Progenitor cell of endocrine pancreas (in vitro differentiated cells): ENCODE measurements at regions not wholly inside any gene's neighbourhood (a gene's known extent, or its start where the extent isn't known, plus 50 kb on each side); places are given as distances from the start of the nearest gene placed in this dataset.

Experiments used
- DNase-seq: peaks from one replicate; pipeline ENCODE4 v3.0.0; 2021; ENCODE audit warnings: low spot score; ENCODE audit not compliant: unreplicated experiment
- H3K27ac Mint-ChIP-seq: 2 replicates; pipeline ENCODE4 v1.8.0; 2021; ENCODE audit warnings: mild to moderate bottlenecking, moderate library complexity, mixed read lengths
- H3K27me3 Mint-ChIP-seq: 2 replicates; pipeline ENCODE4 v1.8.0; 2021; ENCODE audit warnings: mixed read lengths
- H3K36me3 Mint-ChIP-seq: 2 replicates; pipeline ENCODE4 v1.8.0; 2022; ENCODE audit warnings: mixed read lengths; ENCODE audit not compliant: insufficient read depth
- H3K4me1 Mint-ChIP-seq: 2 replicates; pipeline ENCODE4 v1.8.0; 2021; ENCODE audit warnings: low read depth, mixed read lengths
- H3K4me3 Mint-ChIP-seq: 2 replicates; pipeline ENCODE4 v1.8.0; 2021; ENCODE audit warnings: low read depth, mild to moderate bottlenecking, moderate library complexity, mixed read lengths
- H3K9me3 Mint-ChIP-seq: 2 replicates; pipeline ENCODE4 v1.8.0; 2021; ENCODE audit warnings: low read depth, mixed read lengths
- TF ChIP-seq, protein P1 (sequence below): fragments of 200-600 bp; sonication (generic); IDR thresholded peaks from one replicate; pipeline ENCODE4 v1.5.0; 2021; ENCODE audit warnings: antibody characterized with exemption, mild to moderate bottlenecking; ENCODE audit not compliant: unreplicated experiment

DNA sequence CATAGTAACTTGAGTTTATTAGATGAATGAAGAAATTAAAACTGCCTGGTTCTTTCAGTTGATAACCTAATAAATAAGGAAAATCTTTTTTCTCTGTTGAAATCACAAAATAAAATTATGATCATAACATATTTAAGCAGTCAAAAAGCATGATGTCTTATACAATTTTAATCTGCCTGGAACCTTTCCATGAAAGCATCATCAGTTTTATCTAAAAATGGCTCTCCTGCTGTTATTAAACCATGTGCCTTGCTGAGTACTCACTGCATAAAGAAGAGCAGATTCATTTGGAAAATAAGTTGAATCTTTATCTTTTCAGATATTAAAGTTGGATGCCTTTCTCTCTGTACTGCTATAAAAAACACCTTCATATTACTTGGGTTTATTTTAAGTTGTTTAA is 148.8 kb downstream of the SLC24A2 start:
- TF ChIP-seq, protein P1, sequence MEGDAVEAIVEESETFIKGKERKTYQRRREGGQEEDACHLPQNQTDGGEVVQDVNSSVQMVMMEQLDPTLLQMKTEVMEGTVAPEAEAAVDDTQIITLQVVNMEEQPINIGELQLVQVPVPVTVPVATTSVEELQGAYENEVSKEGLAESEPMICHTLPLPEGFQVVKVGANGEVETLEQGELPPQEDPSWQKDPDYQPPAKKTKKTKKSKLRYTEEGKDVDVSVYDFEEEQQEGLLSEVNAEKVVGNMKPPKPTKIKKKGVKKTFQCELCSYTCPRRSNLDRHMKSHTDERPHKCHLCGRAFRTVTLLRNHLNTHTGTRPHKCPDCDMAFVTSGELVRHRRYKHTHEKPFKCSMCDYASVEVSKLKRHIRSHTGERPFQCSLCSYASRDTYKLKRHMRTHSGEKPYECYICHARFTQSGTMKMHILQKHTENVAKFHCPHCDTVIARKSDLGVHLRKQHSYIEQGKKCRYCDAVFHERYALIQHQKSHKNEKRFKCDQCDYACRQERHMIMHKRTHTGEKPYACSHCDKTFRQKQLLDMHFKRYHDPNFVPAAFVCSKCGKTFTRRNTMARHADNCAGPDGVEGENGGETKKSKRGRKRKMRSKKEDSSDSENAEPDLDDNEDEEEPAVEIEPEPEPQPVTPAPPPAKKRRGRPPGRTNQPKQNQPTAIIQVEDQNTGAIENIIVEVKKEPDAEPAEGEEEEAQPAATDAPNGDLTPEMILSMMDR = no peak
- Mint-ChIP-seq H3K27ac (no peak overlapping the region), H3K36me3 (no peaks in the 10 kb centered on the region), H3K9me3 (no peaks in the 10 kb centered on the region), H3K4me1 (no peaks in the 10 kb centered on the region), H3K27me3 (no peaks in the 10 kb centered on the region), H3K4me3 (no peak overlapping the region)
- no peak for DNase-seq

DNA sequence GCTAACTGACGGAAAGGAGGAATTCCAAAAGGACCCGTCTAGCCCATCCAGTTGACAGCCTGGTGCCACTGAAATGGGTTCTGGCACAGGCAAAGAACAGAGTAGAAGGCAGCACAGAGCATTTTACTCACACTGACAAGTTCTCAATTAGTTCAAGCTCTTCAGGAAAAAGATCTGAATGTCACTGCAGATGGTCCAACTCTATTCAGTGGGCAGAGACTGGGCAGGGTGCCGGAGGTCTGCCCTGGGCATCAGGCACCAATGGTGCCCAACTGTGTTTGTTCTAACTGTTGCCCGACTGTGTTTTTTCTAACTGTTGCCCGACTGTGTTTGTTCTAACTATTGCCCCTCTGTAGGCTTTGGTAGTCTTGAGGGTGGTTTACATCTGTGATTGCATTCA is 151.8 kb downstream of the SLC24A2 start:
- TF ChIP-seq, protein P1 = no peak
- Mint-ChIP-seq H3K27ac (no peak overlapping the region), H3K4me3 (no peak overlapping the region), H3K4me1 (no peaks in the 10 kb centered on the region), H3K9me3 (no peaks in the 10 kb centered on the region), H3K36me3 (no peaks in the 10 kb centered on the region), H3K27me3 (no peaks in the 10 kb centered on the region)
- DNase-seq = no peak

DNA sequence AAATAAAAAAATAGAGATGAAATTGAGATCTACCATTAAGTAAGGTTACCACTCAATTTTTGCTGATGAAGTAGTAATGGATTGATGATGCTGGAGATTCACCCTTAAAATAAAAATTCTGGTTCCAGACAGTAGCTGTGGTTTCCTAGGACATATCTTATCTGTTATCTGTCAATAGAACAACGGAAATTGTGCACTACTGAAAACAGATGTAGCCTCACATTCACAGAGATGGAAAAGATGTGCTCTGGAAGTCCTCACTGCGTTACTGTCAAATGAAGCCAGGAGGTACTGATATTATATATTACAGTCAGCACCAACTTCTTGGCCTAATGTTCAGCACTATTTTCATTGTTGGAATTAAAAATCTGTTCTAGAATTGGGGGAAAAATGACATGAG is 154.0 kb downstream of the SLC24A2 start:
- TF ChIP-seq, protein P1 = no peak
- H3K4me1 Mint-ChIP-seq = no peaks in the 10 kb centered on the region
- H3K9me3 Mint-ChIP-seq = no peaks in the 10 kb centered on the region
- no peak for DNase-seq
- no peak overlapping the region for H3K27ac Mint-ChIP-seq
- no peaks in the 10 kb centered on the region for H3K36me3 Mint-ChIP-seq
- no peaks in the 10 kb centered on the region for H3K27me3 Mint-ChIP-seq
- H3K4me3 Mint-ChIP-seq = no peak overlapping the region

DNA sequence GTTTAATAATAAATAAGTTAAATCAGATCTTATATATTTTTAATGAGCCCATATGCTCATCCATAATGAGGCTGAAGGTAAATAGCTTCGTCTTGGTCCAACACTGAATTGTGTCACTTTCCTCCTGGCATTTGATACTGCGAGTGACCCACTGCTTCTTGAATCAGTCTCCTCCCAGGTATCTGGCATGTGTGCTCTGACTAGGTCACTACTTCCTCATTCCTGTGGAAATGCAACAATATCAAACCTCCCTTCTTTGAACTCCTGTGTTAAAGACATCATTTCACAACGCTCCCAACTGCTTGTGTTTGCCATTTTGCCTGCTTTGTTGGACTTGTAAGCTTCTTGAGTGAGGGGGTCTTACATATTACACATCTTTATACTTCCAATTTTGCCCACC is 157.7 kb downstream of the SLC24A2 start:
- no peaks in the 10 kb centered on the region for H3K4me1 Mint-ChIP-seq
- TF ChIP-seq, protein P1 = no peak
- H3K9me3 Mint-ChIP-seq = no peaks in the 10 kb centered on the region
- DNase-seq = no peak
- H3K36me3 Mint-ChIP-seq = no peaks in the 10 kb centered on the region
- no peaks in the 10 kb centered on the region for H3K27me3 Mint-ChIP-seq
- H3K4me3 Mint-ChIP-seq = no peak overlapping the region
- no peak overlapping the region for H3K27ac Mint-ChIP-seq

DNA sequence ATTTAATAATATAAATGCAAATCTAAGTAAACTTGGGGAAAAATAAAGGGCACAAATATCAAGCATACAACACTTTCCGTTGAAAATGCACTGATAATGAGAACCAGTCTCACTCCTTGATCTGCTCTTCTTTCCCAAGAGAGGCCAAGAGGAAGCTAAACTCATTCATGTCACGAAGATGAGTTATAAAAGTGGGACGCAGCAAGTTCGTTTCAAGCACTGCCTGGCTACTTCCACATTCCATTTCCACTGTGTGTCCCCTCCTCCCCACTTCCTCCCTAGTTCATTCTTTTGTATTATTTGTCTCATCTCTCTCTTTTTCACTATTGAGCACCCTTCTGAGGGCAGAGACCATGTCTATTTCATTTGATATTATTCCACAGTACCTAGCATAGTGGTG is 158.1 kb downstream of the SLC24A2 start:
- TF ChIP-seq, protein P1 = no peak
- Mint-ChIP-seq H3K4me1 (no peaks in the 10 kb centered on the region), H3K27ac (no peak overlapping the region)

More for the DNA sequence above, 158.1 kb downstream of the SLC24A2 start:
- Mint-ChIP-seq H3K27me3 (no peaks in the 10 kb centered on the region), H3K4me3 (no peak overlapping the region), H3K36me3 (no peaks in the 10 kb centered on the region), H3K9me3 (no peaks in the 10 kb centered on the region)
- DNase-seq = no peak
